ENCODE measurements at regions not wholly inside any gene's neighbourhood (a gene's known extent, or its start where the extent isn't known, plus 50 kb on each side); places are given as distances from the start of the nearest gene placed in this dataset.

- H3K27ac ChIP-seq (ENCODE audit: low read depth in 1 of 2, low read length in 2 of 2) = no peak overlapping the region
- no peaks in the 10 kb centered on the region for H3K9me3 ChIP-seq (ENCODE audit: control insufficient read depth in 4 of 4, low read length in 3 of 4)
- H3K9ac ChIP-seq (ENCODE audit: low read depth in 1 of 2, low read length in 2 of 2) = no peak overlapping the region
- H3K4me3 ChIP-seq (ENCODE audit: low read depth in 1 of 3, low read length in 3 of 3) = no peak overlapping the region
- 53% methylated on average over 9 of the region's 9 CpGs for WGBS
- no peaks in the 10 kb centered on the region for H3K27me3 ChIP-seq (ENCODE audit: control insufficient read depth in 4 of 4, insufficient read depth in 4 of 4, low read length in 3 of 4)
- H3K36me3 ChIP-seq (ENCODE audit: control insufficient read depth in 4 of 4, insufficient read depth in 3 of 4, low read depth in 1 of 4, low read length in 3 of 4) = no peaks in the 10 kb centered on the region
- DNase-seq (ENCODE audit: low spot score) = no peak
- H3K4me1 ChIP-seq (ENCODE audit: control insufficient read depth in 4 of 4, insufficient read depth in 4 of 4, low read length in 3 of 4) = no peaks in the 10 kb centered on the region
- TF ChIP-seq MAX (IDR thresholded peaks at IDR 0.05) (no peak), ZBTB33 (IDR thresholded peaks at IDR 0.05) (no peak), HNF4A (conservative IDR thresholded peaks at IDR 0.05) (peak; percentile 40 to 73)
These were observed 62.1 kb upstream of the CADM1 start for GRCh38 chr11:115566180-115566764.

GRCh38 chr11:115564851-115565250, 60.6 kb upstream of the CADM1 start:
- Histone ChIP-seq H3K36me3 (ENCODE audit: control insufficient read depth in 4 of 4, insufficient read depth in 3 of 4, low read depth in 1 of 4, low read length in 3 of 4) (no peaks in the 10 kb centered on the region), H3K4me1 (ENCODE audit: control insufficient read depth in 4 of 4, insufficient read depth in 4 of 4, low read length in 3 of 4) (no peaks in the 10 kb centered on the region), H3K9ac (ENCODE audit: low read depth in 1 of 2, low read length in 2 of 2) (no peak overlapping the region), H3K27me3 (ENCODE audit: control insufficient read depth in 4 of 4, insufficient read depth in 4 of 4, low read length in 3 of 4) (no peaks in the 10 kb centered on the region), H3K27ac (ENCODE audit: low read depth in 1 of 2, low read length in 2 of 2) (no peak overlapping the region), H3K9me3 (ENCODE audit: control insufficient read depth in 4 of 4, low read length in 3 of 4) (no peaks in the 10 kb centered on the region), H3K4me3 (ENCODE audit: low read depth in 1 of 3, low read length in 3 of 3) (no peak overlapping the region)
- no peak for DNase-seq (ENCODE audit: low spot score)
- no peak for TF ChIP-seq REST (IDR thresholded peaks at IDR 0.05)
- no peak for TF ChIP-seq HNF4A (conservative IDR thresholded peaks at IDR 0.05)
- TF ChIP-seq FOXA1 (IDR thresholded peaks at IDR 0.05) = no peak
- TF ChIP-seq ZBTB33 (IDR thresholded peaks at IDR 0.05) = no peak
- TF ChIP-seq FOXA2 (IDR thresholded peaks at IDR 0.05) = no peak
- WGBS = 74% methylated on average over 8 of the region's 8 CpGs

GRCh38 chr11:115561116-115561515, 56.9 kb upstream of the CADM1 start:
- H3K4me3 ChIP-seq (ENCODE audit: low read depth in 1 of 3, low read length in 3 of 3) = no peak overlapping the region
- no peak for DNase-seq (ENCODE audit: low spot score)
- H3K36me3 ChIP-seq (ENCODE audit: control insufficient read depth in 4 of 4, insufficient read depth in 3 of 4, low read depth in 1 of 4, low read length in 3 of 4) = no peaks in the 10 kb centered on the region
- WGBS = 84% methylated on average over 2 of the region's 2 CpGs
- no peak overlapping the region for H3K27ac ChIP-seq (ENCODE audit: low read depth in 1 of 2, low read length in 2 of 2)
- no peak overlapping the region for H3K9ac ChIP-seq (ENCODE audit: low read depth in 1 of 2, low read length in 2 of 2)
- no peaks in the 10 kb centered on the region for H3K4me1 ChIP-seq (ENCODE audit: control insufficient read depth in 4 of 4, insufficient read depth in 4 of 4, low read length in 3 of 4)
- TF ChIP-seq ZBTB33 (IDR thresholded peaks at IDR 0.05) = no peak
- H3K27me3 ChIP-seq (ENCODE audit: control insufficient read depth in 4 of 4, insufficient read depth in 4 of 4, low read length in 3 of 4) = no peaks in the 10 kb centered on the region
- H3K9me3 ChIP-seq (ENCODE audit: control insufficient read depth in 4 of 4, low read length in 3 of 4) = no peaks in the 10 kb centered on the region
